Astrocyte (in vitro differentiated cells and primary cell): ENCODE measurements at regions not wholly inside any gene's neighbourhood (a gene's known extent, or its start where the extent isn't known, plus 50 kb on each side); places are given as distances from the start of the nearest gene placed in this dataset.

Source experiments
- DNase-seq: peaks from one replicate; pipeline ENCODE4 v3.0.0-alpha.2; 2010; ENCODE audit warnings: low read depth
- FAIRE-seq: peaks from 2 replicates; lab custom pipeline; 2011; peaks lifted over from hg19 to GRCh38; lab: Jason Lieb, UNC
- H2AFZ ChIP-seq: 2 replicates; pipeline ENCODE4 v1.6.0; 2012; ENCODE audit warnings: low read depth, low read length, inconsistent platforms
- H3K27ac ChIP-seq: 2 replicates; pipeline ENCODE4 v1.5.1; 2011; ENCODE audit warnings: low read depth, low read length, inconsistent platforms
- H3K27me3 ChIP-seq: 2 replicates; pipeline ENCODE4 v1.6.0; 2011; ENCODE audit warnings: low read length, inconsistent platforms; ENCODE audit not compliant: insufficient read depth
- H3K36me3 ChIP-seq: 2 replicates; pipeline ENCODE4 v1.5.1; 2011; ENCODE audit warnings: low read length, inconsistent platforms; ENCODE audit not compliant: insufficient read depth
- H3K4me1 ChIP-seq: 2 replicates; pipeline ENCODE4 v1.5.1; 2011; ENCODE audit warnings: low read length, inconsistent platforms; ENCODE audit not compliant: insufficient read depth
- H3K4me2 ChIP-seq: 2 replicates; pipeline ENCODE4 v1.6.0; 2012; ENCODE audit warnings: low read length, inconsistent platforms
- H3K4me3 ChIP-seq: 2 replicates; pipeline ENCODE4 v1.5.1; 2011; ENCODE audit warnings: low read depth, mild to moderate bottlenecking, low read length, inconsistent platforms; ENCODE audit not compliant: insufficient read depth
- H3K79me2 ChIP-seq: 2 replicates; pipeline ENCODE4 v1.6.0; 2012; ENCODE audit warnings: mild to moderate bottlenecking, low read length, inconsistent platforms; ENCODE audit not compliant: insufficient read depth
- H3K9ac ChIP-seq: 2 replicates; pipeline ENCODE4 v1.6.0; 2012; ENCODE audit warnings: mild to moderate bottlenecking, low read length, inconsistent platforms
- H3K9me3 ChIP-seq: 2 replicates; pipeline ENCODE4 v1.5.1; 2012; ENCODE audit warnings: low read depth, mild to moderate bottlenecking, low read length, inconsistent platforms; ENCODE audit not compliant: insufficient read depth
- H4K20me1 ChIP-seq: 2 replicates; pipeline ENCODE4 v1.6.0; 2012; ENCODE audit warnings: low read length, inconsistent platforms; ENCODE audit not compliant: insufficient read depth
- H3K27ac Mint-ChIP-seq: one replicate; pipeline ENCODE4 v1.8.0; 2021; ENCODE audit warnings: mild to moderate bottlenecking, mixed read lengths; ENCODE audit not compliant: unreplicated experiment
- H3K27me3 Mint-ChIP-seq: one replicate; pipeline ENCODE4 v1.8.0; 2021; ENCODE audit warnings: low read depth, mixed read lengths; ENCODE audit not compliant: unreplicated experiment
- H3K36me3 Mint-ChIP-seq: one replicate; pipeline ENCODE4 v1.8.0; 2021; ENCODE audit warnings: low read depth, mixed read lengths; ENCODE audit not compliant: unreplicated experiment
- H3K4me1 Mint-ChIP-seq: one replicate; pipeline ENCODE4 v1.8.0; 2021; ENCODE audit warnings: low read depth, mixed read lengths; ENCODE audit not compliant: unreplicated experiment
- H3K4me3 Mint-ChIP-seq: one replicate; pipeline ENCODE4 v1.8.0; 2021; ENCODE audit warnings: mild to moderate bottlenecking, moderate library complexity, mixed read lengths; ENCODE audit not compliant: unreplicated experiment
- H3K9me3 Mint-ChIP-seq: one replicate; pipeline ENCODE4 v1.8.0; 2021; ENCODE audit warnings: mild to moderate bottlenecking, mixed read lengths; ENCODE audit not compliant: unreplicated experiment
- CTCF ChIP-seq: IDR thresholded peaks from 2 replicates; pipeline ENCODE4 v1.5.1; 2011; ENCODE audit warnings: low read depth, mild to moderate bottlenecking, inconsistent platforms, low read length, moderate library complexity; ENCODE audit not compliant: insufficient read depth
- EZH2 ChIP-seq: IDR thresholded peaks from 2 replicates; pipeline ENCODE4 v1.6.1; 2012; ENCODE audit warnings: mild to moderate bottlenecking, low read length, inconsistent platforms; ENCODE audit not compliant: insufficient read depth

DNA sequence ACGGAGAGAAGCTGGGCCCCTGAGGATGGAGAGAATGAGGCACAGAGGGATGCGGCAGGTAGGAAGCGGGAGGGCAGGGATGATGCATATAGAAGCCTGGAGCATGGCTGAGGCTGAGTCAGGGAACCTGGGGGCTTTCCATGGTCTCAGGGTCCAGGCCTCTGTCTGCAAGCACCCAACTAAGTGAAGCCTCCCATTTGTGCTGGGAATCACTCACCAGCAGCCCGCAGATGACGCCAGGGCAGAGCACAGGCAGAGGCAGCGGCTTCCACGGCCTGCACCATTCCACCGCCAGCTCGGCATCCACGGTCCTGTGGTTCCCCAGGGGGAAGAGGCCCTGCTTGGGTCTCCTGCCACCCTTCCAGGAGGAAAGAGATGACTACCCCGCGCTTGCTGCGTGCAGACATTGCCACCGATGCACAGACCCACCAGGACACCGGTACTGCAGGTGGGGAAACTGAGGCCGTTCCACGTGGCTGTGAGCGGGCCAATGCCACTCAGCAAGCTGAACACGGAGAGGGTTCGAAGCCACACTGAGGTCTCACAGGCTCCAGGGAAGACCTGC lies 75.5 kb downstream of the NCOR2 start:
- no peak overlapping the region for H3K9ac ChIP-seq
- Mint-ChIP-seq H3K27ac (no peak overlapping the region), H3K4me1 (peaks cover 24% of the 10 kb centered on the region), H3K27me3 (no peaks in the 10 kb centered on the region), H3K4me3 (no peak overlapping the region), H3K9me3 (no peaks in the 10 kb centered on the region), H3K36me3 (peaks cover 27% of the 10 kb centered on the region)
- no peak overlapping the region for H3K27ac ChIP-seq
- H3K4me3 ChIP-seq = no peak overlapping the region
- DNase-seq (no peak), FAIRE-seq (no peak)
- peaks cover 99% of the 10 kb centered on the region for H3K79me2 ChIP-seq
- H3K36me3 ChIP-seq = peaks cover 10% of the 10 kb centered on the region
- no peaks in the 10 kb centered on the region for H3K27me3 ChIP-seq
- H3K4me2 ChIP-seq = no peak overlapping the region
- peaks cover 4% of the 10 kb centered on the region for H3K4me1 ChIP-seq
- no peaks in the 10 kb centered on the region for H3K9me3 ChIP-seq
- TF ChIP-seq EZH2 (no peak), CTCF (no peak)
- no peak overlapping the region for H2AFZ ChIP-seq
- H4K20me1 ChIP-seq = peaks cover 100% of the 10 kb centered on the region

DNA sequence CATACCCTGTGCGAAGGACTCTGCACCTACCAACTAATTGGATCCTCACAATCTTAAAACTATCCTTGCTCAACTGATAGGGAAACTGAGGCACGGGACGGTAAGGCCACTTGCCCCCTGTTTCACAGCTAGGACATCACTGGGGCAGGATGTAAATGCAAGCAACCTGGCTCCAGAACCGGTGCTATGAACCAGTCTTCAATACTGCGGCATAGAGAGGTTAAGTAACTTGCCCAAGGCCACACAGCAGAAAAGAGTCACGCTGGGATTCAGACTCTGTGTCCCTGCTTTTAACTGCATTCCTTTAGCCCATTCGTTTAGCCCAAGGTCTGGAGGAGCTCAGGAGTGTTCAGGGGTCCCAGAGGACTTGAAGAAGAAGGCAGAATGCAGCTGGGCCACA lies 76.1 kb downstream of the NCOR2 start:
- no peaks in the 10 kb centered on the region for H3K27me3 Mint-ChIP-seq
- no peak overlapping the region for H3K27ac Mint-ChIP-seq
- H3K9me3 Mint-ChIP-seq = no peaks in the 10 kb centered on the region
- peaks cover 20% of the 10 kb centered on the region for H3K4me1 Mint-ChIP-seq
- peaks cover 24% of the 10 kb centered on the region for H3K36me3 Mint-ChIP-seq
- DNase-seq (no peak), FAIRE-seq (no peak)
- H3K4me3 Mint-ChIP-seq = no peak overlapping the region
- H3K79me2 ChIP-seq = peaks cover 99% of the 10 kb centered on the region
- H2AFZ ChIP-seq = no peak overlapping the region
- H3K9me3 ChIP-seq = no peaks in the 10 kb centered on the region
- H3K36me3 ChIP-seq = peaks cover 10% of the 10 kb centered on the region
- no peak overlapping the region for H3K9ac ChIP-seq
- H3K4me1 ChIP-seq = no peaks in the 10 kb centered on the region
- H3K4me3 ChIP-seq = no peak overlapping the region
- H4K20me1 ChIP-seq = peaks cover 100% of the 10 kb centered on the region
- H3K27me3 ChIP-seq = no peaks in the 10 kb centered on the region
- TF ChIP-seq CTCF = no peak
- TF ChIP-seq EZH2 = no peak
- H3K27ac ChIP-seq = no peak overlapping the region
- H3K4me2 ChIP-seq = no peak overlapping the region

- FAIRE-seq (no peak), DNase-seq (no peak)
- H3K4me1 Mint-ChIP-seq = peaks cover 15% of the 10 kb centered on the region
- peaks cover 24% of the 10 kb centered on the region for H3K36me3 Mint-ChIP-seq
- TF ChIP-seq CTCF = no peak
- TF ChIP-seq EZH2 = no peak
- no peaks in the 10 kb centered on the region for H3K4me1 ChIP-seq
- no peaks in the 10 kb centered on the region for H3K27me3 ChIP-seq
- H2AFZ ChIP-seq = no peak overlapping the region
- no peak overlapping the region for H3K27ac Mint-ChIP-seq
- H3K4me3 Mint-ChIP-seq = no peak overlapping the region
- H3K27ac ChIP-seq = no peak overlapping the region
- no peak overlapping the region for H3K4me2 ChIP-seq
- no peaks in the 10 kb centered on the region for H3K9me3 ChIP-seq
- no peak overlapping the region for H3K4me3 ChIP-seq
- no peak overlapping the region for H3K9ac ChIP-seq
- H3K79me2 ChIP-seq = peaks cover 98% of the 10 kb centered on the region
- no peaks in the 10 kb centered on the region for H3K27me3 Mint-ChIP-seq
- no peaks in the 10 kb centered on the region for H3K9me3 Mint-ChIP-seq
- H3K36me3 ChIP-seq = peaks cover 10% of the 10 kb centered on the region
- H4K20me1 ChIP-seq = peaks cover 100% of the 10 kb centered on the region
These were observed 76.7 kb downstream of the NCOR2 start for GRCh38 chr12:124490584-124491305.
